HG03521 (cell line): ENCODE measurements at regions not wholly inside any gene's neighbourhood (a gene's known extent, or its start where the extent isn't known, plus 50 kb on each side); places are given as distances from the start of the nearest gene placed in this dataset.
"Not testable (repeated sequence)": the region's sequence is repeated elsewhere in the genome, so short reads cannot be mapped to it uniquely, and the experiment has no call there.

Experiments used
- ATAC-seq: cut with Tn5 transposase; IDR thresholded peaks from one replicate; pipeline ENCODE4 v1.9.1; 2021; ENCODE audit warnings: mild to moderate bottlenecking, moderate library complexity; ENCODE audit not compliant: unreplicated experiment

DNA sequence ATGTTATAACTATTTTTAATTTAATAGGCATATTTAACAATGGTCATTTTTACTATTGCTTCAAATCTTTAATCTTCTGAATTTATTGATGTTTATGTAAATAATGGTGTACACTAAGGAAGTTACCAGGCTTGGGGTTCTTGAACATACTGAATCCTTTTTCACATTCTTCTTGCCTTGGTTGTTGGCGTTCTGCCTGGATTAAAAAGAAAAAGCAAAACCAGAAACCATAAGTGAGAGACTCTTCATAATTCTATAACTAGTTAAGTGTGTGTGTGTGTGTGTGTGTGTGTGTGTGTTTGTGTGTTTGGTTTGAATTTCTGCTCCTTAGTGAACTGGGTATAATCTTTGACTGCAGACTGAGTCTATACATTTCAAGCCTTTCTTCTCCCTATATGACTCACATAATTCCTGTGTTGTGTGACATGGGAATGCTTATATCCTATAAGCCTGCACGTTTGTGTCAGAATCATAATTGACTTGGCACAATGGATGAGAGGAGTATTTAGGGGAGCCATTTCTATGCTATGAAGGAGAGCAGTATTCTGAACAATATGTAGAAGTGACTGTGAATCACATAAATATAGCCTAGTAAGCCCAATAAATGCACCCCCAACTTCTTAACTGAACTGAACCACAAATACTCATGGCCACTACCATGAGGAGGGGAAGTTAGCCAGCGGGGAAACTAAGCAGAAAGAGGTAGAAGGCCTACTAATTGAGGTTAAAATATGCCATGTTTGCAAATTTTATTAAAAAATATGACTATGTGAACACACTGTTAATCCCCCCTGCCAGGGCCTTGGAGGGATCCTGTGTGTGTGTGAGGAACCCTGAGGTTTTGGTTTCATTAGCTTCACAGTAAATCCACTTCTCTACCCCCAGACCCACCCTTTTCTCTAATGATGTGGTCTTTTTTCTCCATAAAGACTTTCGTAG, 425.5 kb downstream of the BCKDHB start:
- no peak for ATAC-seq

DNA sequence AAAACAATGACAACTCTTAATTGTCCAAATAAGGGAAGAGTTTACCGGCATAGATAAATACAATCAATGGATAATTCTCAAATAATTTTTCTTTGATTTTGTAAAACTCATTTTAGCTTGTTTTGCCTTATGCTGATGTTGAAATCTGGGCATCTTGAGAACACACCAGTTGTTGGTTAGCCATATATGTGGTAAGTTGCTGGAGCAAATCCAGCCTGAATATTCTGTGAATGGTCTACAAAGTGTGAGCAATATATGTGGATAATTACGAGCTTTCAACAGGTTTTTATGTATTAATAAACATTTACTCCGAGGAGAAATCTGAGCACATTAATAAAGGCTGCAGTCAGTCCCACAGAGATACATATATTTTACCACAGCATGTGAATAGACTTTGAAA, 423.6 kb downstream of the BCKDHB start:
- ATAC-seq, result no peak

GRCh38 chr6:80528115-80528514, 421.6 kb downstream of the BCKDHB start:
- no peak for ATAC-seq

DNA sequence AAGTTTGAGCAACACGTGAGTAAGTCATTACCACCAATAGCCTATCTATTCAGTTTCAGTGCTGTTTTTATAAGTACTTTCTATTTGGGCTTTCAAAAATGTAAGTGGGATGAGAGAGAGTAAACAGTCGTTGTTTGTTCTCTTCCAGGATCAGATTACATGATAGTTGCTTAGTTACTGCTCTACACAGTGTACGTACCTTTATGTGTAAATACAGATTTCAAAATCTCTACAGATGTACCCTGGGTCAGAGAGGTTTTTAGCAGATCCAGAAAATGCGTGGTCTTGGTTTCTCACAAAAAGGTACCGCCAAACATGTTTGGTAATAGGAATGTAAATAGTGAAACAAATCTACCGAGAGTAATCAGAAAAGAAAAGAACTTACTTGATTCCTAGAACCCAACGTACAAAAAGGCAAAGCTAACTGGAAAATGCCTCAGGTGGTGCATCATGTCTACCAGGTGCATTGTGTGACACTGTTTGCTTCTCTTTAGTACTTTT, 421.1 kb downstream of the BCKDHB start:
- no peak for ATAC-seq

DNA sequence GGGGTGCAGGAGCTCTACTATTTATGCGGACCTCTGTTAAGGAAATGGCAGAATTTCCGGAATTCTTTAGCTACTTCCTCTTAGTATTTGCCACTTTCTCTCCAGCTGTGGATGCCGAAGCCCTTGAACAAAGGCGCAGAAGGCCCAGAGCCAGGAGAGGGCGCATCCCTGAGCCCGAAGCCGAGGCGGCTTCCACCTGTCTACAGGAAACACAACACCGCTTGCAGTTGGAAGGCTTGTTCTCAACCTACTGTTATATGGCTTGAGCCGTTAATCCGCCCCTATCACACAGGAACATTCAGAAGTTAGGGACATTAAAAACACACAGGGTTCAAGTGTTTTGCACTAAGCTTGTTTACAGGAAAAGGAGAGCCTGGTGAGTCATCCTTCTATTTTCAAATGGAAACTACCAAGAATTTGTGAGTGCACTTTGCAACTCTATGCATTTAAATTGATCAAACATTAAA, 417.1 kb downstream of the BCKDHB start:
- no peak for ATAC-seq

GRCh38 chr6:80523010-80523409, 416.5 kb downstream of the BCKDHB start:
- no peak for ATAC-seq

- no peak for ATAC-seq
Measured at GRCh38 chr6:80522576-80522975, 416.1 kb downstream of the BCKDHB start.

DNA sequence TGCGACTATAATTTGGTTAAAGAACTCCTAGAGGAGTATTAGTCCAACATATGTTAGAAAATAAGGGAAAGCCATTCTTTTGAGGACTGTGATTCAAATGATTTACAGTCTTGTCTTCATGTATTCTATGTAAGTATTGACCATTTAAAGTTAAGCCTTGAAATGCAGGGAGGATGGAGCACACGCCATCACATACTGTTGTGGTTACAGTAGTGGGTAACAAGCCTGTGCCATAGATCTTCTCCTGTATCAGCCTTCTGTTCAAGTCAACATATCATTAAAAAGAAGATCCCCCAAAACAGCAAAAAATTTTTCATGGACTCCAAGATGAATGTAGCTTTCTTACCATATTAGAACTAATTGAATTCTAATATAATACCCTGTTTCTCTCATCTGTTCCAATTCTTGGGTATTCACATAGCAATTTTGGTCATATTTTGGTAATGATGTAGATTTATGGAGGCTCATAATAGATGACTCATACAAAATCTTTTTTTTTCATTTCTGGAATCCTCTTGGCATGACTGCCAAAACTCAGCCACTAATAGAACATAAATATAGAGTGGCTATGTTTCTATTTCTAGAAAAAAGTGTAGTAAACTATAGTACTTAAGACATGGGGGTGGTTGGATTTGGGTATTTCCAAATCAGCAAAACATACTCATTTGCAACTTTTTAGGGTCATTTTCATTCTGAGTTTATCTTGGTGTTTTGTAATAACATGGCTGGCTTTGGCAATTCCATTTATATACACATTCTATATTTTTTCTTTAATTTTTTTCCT, 413.5 kb downstream of the BCKDHB start:
- no peak for ATAC-seq

DNA sequence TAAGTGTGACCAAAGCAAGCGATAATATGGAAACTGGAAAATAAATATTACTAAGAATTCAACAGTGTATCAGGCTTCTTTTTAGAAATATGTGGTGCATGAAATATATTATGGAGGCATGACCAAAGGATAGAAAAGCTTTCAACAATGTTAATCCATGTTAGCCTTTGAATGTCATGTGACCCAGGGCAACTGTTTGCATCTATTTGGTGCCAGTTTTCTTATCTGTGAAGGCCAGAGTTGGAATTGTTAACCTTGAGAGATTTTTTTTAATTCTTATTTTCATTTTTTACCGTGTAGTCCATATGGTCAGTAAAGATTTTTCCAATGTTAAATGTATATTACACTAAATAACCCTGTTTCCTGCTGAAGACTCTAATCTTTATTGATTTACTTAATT, 411.1 kb downstream of the BCKDHB start:
- no peak for ATAC-seq

GRCh38 chr6:80510521-80510920, 404.1 kb downstream of the BCKDHB start:
- ATAC-seq, result not testable (repeated sequence)

GRCh38 chr6:80508885-80509630, 402.6 kb downstream of the BCKDHB start:
- no peak for ATAC-seq

- no peak for ATAC-seq
Measured at GRCh38 chr6:80504882-80505281, 398.4 kb downstream of the BCKDHB start.

DNA sequence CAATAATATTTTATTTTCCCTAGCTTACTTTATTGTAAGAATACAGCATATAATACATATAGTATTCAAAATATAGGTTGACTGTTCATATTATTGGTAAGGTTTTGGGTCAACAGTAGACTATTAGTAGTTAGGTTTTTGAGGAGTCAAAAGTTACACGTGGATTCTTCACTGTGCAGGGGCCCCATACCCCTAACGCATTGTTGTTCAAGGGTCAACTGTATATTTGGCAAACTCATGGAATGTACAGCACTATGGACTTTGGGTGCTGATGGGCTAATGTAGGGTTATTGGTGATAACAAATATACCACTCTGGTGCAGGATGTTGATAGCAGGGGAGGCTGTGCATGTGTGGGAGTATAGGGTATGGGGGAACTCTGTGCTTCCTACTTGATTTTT, 397.2 kb downstream of the BCKDHB start:
- no peak for ATAC-seq

GRCh38 chr6:80502871-80503270, 396.4 kb downstream of the BCKDHB start:
- ATAC-seq, result no peak

GRCh38 chr6:80501636-80502035, 395.2 kb downstream of the BCKDHB start:
- no peak for ATAC-seq

- ATAC-seq, result not testable (repeated sequence)
Measured at GRCh38 chr6:80497696-80498486, 391.4 kb downstream of the BCKDHB start.

- ATAC-seq, result no peak
Measured at GRCh38 chr6:80489911-80490635, 383.6 kb downstream of the BCKDHB start.

DNA sequence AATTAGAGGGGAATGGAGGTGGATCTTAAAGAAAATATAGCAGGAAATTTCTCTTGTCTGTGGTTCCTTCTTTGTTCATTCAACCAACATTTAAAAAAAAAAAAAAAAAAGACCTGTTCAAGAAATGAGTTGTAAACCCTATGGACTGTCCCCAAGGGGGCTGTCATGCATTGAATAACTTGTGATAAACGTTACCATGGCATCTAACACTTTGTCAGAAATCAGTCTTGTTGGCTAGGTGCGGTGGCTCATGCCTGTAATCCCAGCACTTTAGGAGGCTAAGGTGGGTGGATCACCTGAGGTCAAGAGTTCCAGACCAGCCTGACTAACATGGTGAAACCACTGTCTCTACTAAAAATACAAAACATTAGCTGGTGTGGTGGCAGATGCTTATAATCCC, 381.7 kb downstream of the BCKDHB start:
- ATAC-seq, result no peak

DNA sequence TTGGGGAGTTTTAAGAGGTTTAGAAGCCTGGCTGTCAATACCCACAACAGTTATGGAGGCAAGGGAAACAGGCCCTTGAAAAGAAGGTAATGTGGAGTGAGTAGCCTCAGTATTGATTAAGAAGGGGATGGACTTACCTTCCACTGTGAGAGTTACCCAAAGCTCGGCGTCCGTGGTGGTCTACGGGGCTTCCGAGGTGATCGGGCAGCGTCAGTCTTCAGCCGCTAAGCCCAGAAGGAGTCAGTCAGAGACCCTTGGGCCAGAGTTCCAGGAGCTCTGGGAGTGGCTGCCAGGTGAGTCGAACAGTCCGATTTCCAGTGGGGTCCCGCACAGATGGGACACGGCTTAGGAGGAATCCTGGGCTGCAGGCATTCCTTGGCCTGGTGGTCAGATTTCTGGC, 379.0 kb downstream of the BCKDHB start:
- ATAC-seq, result not testable (repeated sequence)
